Dedifferentiated amniotic fluid mesenchymal stem cell (primary cell): ENCODE measurements at regions not wholly inside any gene's neighbourhood (a gene's known extent, or its start where the extent isn't known, plus 50 kb on each side); places are given as distances from the start of the nearest gene placed in this dataset.

Experiments used
- DNase-seq: peaks from one replicate; pipeline ENCODE4 v3.0.0-alpha.2; 2016; ENCODE audit errors: extremely low spot score

- DNase-seq = no peak
Observed at GRCh38 chr19:32201211-32201610, 144.2 kb upstream of the ZNF507 start.

GRCh38 chr19:32201636-32202051 is 143.8 kb upstream of the ZNF507 start:
- DNase-seq = no peak

GRCh38 chr19:32202244-32202643 is 143.2 kb upstream of the ZNF507 start:
- DNase-seq = no peak

GRCh38 chr19:32203161-32203560 is 142.2 kb upstream of the ZNF507 start:
- DNase-seq = no peak

GRCh38 chr19:32206065-32206464 is 139.3 kb upstream of the ZNF507 start:
- DNase-seq = no peak

GRCh38 chr19:32208060-32208459 is 137.3 kb upstream of the ZNF507 start:
- DNase-seq = no peak

GRCh38 chr19:32219392-32219791 is 126.0 kb upstream of the ZNF507 start:
- no peak for DNase-seq

- no peak for DNase-seq
Observed at GRCh38 chr19:32219881-32220472, 125.4 kb upstream of the ZNF507 start.

- no peak for DNase-seq
Observed at GRCh38 chr19:32220951-32221350, 124.5 kb upstream of the ZNF507 start.

- DNase-seq = no peak
Observed at GRCh38 chr19:32222556-32222955, 122.9 kb upstream of the ZNF507 start.

- DNase-seq = no peak
Observed at GRCh38 chr19:32223106-32223505, 122.3 kb upstream of the ZNF507 start.

GRCh38 chr19:32223595-32224370 is 121.6 kb upstream of the ZNF507 start:
- DNase-seq = no peak

GRCh38 chr19:32224371-32225244 is 120.8 kb upstream of the ZNF507 start:
- DNase-seq = no peak

GRCh38 chr19:32227561-32228165 is 117.7 kb upstream of the ZNF507 start:
- no peak for DNase-seq

- no peak for DNase-seq
Observed at GRCh38 chr19:32230441-32230840, 115.0 kb upstream of the ZNF507 start.

GRCh38 chr19:32231020-32231419 is 114.4 kb upstream of the ZNF507 start:
- no peak for DNase-seq

GRCh38 chr19:32231691-32232090 is 113.7 kb upstream of the ZNF507 start:
- no peak for DNase-seq

GRCh38 chr19:32232449-32232848 is 113.0 kb upstream of the ZNF507 start:
- no peak for DNase-seq

GRCh38 chr19:32233091-32233490 is 112.3 kb upstream of the ZNF507 start:
- no peak for DNase-seq

- DNase-seq = no peak
Observed at GRCh38 chr19:32233885-32234284, 111.5 kb upstream of the ZNF507 start.

GRCh38 chr19:32234663-32235217 is 110.7 kb upstream of the ZNF507 start:
- DNase-seq = no peak

GRCh38 chr19:32238076-32238475 is 107.3 kb upstream of the ZNF507 start:
- no peak for DNase-seq
